AML-193 (cell line): ENCODE measurements at regions not wholly inside any gene's neighbourhood (a gene's known extent, or its start where the extent isn't known, plus 50 kb on each side); places are given as distances from the start of the nearest gene placed in this dataset.
A peak's percentile ranks its signal among the peaks of the same experiment; 100 is the strongest.

Experiments used
- DNase-seq, 2 experiments: peaks; one replicate each; lab custom pipeline; 2025; lab: John Stamatoyannopoulos, UW

DNA sequence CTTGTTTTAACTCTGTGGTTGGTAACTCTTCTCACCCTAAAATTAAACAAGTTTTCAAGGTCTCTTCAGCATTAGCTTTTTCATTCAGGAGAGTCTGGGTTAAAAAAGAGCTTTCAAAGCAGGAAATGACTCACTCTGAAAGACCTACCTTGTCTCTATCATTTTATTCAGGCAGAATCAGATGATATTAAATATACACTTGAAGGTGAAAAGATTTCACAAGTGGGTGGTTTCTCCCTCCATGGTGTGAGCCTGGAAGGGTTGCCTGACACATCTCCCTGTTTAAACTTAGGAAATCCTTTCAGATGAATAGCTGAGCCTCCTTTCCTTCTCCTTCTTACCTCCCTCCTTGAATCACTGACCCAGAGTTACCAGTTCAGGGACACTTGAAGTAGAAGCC, 1402.0 kb upstream of the PIK3C3 start:
- DNase-seq, result no peak

DNA sequence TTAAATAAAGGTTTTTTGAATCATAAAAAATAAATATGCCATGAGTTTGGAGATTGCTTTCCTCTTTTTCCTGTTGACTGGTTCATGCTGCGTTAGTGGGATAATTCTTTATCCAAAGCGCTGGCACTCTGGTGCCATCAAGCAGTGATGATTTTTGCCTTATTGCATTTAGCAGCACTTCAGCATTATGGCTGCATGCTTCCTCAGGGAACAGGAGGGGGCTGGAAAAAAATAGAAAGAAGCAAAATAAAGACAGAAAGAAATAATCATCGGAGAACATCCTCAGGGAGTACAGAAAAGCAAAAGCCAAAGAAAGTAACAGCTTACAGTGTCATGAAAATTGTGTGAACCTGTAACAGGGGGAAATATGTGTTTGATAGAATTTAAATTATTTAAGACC, 1408.2 kb upstream of the PIK3C3 start:
- no peak for DNase-seq

- DNase-seq, result no peak
These were observed 1420.3 kb upstream of the PIK3C3 start for GRCh38 chr18:40534723-40535122.

- DNase-seq, result no peak
These were observed 1423.0 kb upstream of the PIK3C3 start for GRCh38 chr18:40532046-40532445.

DNA sequence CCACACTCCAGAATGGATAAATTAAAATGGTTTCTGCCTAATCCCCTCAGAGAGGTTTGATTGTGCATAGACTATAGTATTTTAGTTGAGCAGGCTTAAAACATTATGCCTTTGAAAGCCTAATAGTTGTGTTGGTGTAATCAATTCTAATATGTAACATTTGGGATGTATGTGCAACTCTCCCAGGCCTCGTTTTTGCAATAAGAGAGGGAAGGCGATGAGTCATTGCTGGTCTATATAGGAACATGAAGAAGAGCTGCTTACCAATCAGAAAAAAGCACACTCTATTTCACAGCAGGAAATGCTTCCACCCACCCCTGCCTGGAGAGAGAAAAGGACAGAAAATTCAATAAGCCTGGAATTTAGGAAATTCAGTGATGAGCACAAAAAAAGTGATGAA, 1424.0 kb upstream of the PIK3C3 start:
- DNase-seq, result no peak

DNA sequence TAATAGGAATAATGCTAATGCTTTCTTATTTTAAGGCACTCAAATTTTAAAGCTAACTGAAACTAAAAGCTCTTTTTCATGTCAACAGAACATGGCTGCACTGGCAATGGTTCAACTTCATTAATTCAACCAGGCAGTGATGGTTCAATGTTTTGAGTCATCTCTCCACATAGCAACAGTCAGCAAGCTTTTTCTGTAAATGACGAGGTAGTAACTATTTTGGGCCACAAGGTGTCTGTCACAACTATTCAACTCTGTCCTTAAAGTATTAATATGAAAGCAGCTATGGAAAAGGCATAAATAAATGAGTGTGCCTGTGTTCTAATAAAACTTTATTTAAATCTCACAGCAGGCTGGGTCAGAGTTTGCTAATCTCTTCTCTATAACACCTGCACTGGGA, 1425.6 kb upstream of the PIK3C3 start:
- peak; percentile 18 to 23 for DNase-seq

- DNase-seq, result no peak
These were observed 1430.2 kb upstream of the PIK3C3 start for GRCh38 chr18:40524881-40525280.

DNA sequence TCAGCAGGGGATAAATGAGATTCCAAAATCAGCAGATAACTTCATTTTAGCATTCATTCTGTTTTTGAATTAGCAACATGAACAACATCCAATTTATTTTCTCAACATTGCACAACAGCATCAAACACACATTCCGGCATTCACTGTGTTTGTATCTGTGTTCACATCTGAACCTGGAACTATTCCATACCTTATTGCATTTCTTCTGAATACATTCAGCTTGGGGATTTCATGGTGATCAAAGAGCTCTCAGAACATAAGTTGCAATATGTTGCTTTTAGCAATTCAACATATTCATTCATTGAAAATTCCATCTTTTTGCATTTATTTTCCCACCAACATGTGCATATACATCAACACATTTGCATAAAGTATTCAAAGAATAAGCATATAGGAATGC, 1431.7 kb upstream of the PIK3C3 start:
- no peak for DNase-seq

DNA sequence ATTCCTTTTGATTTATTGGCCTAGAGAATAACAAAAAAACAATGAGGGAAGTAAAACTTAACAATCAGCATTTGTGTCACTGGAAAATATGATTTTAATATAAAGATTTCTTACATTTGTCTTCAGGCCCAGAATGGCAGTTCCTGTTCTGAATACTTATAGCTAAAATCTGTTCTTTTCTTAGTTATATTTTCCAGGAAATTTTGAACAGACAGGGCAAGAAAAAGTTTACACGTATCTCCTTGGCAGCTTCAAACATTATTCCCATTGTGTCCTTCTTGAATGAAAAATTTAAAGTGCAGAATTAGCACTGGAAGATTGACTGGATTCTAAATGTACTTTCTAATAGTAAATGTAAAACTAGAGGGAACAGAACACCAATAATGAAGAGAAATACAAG, 1454.0 kb upstream of the PIK3C3 start:
- no peak for DNase-seq

GRCh38 chr18:40494603-40495002, 1460.4 kb upstream of the PIK3C3 start:
- no peak for DNase-seq

GRCh38 chr18:40493316-40493715, 1461.7 kb upstream of the PIK3C3 start:
- DNase-seq, result no peak

GRCh38 chr18:40489301-40489700, 1465.7 kb upstream of the PIK3C3 start:
- no peak for DNase-seq

DNA sequence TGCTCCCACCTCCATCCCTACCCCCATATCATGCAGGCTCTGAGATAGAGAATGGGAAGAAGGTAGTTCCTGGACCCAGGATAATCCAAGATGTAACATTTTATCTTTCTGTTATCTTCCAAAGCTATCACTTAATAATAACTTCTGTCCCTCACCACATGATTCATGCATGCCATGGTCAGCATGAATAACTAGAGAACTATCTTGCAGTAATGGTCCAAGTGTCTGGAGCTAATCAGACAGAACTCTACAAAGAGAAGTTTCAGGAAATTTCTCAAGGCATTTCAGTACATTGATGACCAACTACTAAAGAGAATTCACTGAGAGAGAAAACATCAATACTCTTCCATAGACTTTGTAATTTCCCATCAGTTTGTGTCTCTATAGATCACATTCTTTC, 1469.7 kb upstream of the PIK3C3 start:
- DNase-seq, result no peak

DNA sequence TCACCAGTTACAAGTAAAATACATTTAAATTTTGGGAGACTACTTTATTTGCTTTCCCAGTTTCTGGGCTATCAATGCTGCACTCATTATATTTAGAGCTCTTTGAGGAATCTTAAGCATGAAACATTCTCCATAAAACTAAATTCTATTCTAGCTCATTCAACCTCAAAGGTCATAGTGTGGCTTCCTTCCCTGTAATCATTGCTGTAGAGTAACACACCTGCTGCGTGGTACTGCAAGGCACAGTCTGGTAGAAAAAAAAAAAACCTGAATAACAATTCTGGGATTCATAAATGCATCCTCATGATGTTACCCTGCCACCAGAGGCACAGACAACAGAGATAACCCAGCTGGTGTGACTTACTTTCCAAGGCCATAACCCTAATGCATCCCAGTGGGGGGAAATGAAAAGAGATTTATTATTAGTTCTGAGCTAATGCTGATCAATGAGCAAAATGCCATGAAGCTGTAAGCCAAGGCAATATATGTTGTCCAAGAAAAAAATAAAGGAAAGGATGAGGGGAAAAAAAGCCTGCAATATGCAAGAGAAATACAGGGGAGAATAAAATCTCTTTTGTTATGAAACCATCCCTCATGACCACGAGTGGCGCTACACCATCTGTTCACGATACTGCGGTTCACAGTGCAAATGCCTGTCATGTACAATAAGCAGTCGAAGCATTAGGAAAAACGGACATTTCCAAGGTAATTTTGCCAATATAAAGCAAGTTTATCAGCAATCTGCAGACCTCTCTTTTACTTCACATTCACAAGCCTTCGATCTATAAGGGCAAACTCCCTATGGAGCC, 1481.6 kb upstream of the PIK3C3 start:
- no peak for DNase-seq

- no peak for DNase-seq
These were observed 1484.3 kb upstream of the PIK3C3 start for GRCh38 chr18:40470723-40471122.

GRCh38 chr18:40469851-40470250, 1485.2 kb upstream of the PIK3C3 start:
- DNase-seq, result no peak

GRCh38 chr18:40469316-40469715, 1485.7 kb upstream of the PIK3C3 start:
- DNase-seq, result no peak

- DNase-seq, result no peak
These were observed 1491.0 kb upstream of the PIK3C3 start for GRCh38 chr18:40464032-40464431.

DNA sequence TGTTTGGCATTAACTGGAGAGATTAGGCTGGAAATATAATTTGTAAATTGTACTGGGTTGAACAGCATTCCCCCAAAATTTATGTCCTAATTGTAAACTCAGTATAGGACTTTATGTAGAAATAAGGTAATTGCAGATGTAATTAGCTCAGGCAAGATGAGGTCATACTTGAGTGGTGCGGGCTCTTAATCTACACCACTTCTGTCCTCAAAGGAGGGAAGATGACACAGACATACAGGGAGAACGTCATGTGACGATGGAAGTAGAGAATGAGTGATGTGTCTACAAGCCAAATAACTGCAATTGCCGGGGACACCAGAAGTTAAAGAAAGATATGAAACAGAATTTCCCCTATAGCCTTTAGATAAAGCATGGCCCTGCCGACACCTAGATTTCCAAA, 1501.1 kb upstream of the PIK3C3 start:
- no peak for DNase-seq

GRCh38 chr18:40452599-40452998, 1502.4 kb upstream of the PIK3C3 start:
- DNase-seq, result no peak

DNA sequence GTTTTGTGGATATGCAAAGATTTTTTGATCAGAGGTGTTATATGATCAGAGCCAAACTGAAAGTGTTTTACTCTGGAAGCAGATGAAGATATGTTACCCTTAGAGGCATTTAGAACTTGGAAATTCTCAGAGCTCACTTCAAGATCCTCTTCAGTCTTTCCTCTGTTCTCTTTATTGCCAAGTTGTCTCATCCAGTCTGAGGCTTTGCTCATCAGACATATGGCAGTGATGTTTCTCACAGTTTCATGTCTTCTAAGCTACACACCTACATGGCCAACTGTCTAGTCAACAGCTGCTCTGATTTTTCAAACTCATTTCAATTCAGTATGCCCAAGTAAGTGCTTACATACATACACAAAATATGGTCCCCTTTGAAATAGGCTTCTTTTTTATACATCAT, 1504.3 kb upstream of the PIK3C3 start:
- no peak for DNase-seq

DNA sequence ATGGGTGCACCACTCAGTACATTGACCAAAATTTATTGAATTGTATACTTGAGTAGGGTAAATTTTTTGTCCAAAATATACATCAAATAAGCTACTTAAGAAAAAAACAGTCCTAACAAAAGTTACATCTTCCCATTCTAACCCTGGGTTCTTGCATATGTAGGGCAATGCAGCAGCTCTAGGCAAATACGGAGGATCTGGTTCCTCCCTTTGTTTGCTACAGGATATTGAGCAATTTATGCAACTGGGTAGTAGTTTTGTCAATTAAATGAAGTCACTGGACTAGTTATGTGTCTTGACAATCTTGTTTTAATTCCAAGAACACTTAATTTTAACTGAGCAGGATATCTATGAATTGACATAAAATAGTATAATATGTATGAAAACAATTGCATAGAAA, 1507.2 kb upstream of the PIK3C3 start:
- no peak for DNase-seq

- no peak for DNase-seq
These were observed 1514.9 kb upstream of the PIK3C3 start for GRCh38 chr18:40440088-40440487.

GRCh38 chr18:40437517-40437916, 1517.5 kb upstream of the PIK3C3 start:
- no peak for DNase-seq
